GM12891 (cell line): ENCODE measurements at regions not wholly inside any gene's neighbourhood (a gene's known extent, or its start where the extent isn't known, plus 50 kb on each side); places are given as distances from the start of the nearest gene placed in this dataset.

Source experiments
- POLR2A ChIP-seq: IDR thresholded peaks from 2 replicates; pipeline ENCODE4 v1.6.1; 2011; ENCODE audit warnings: low read depth, low read length, control low read depth
- POLR2AphosphoS5 ChIP-seq: IDR thresholded peaks from 2 replicates; pipeline ENCODE4 v1.6.1; 2011; ENCODE audit warnings: low read depth, low read length, control low read depth
- TAF1 ChIP-seq: IDR thresholded peaks from 2 replicates; pipeline ENCODE4 v1.6.1; 2011; ENCODE audit warnings: low read depth, low read length, control low read depth

GRCh38 chr3:115254492-115255196 is 107.6 kb upstream of the ZBTB20 start:
- TF ChIP-seq POLR2A, result no peak
- no peak for TF ChIP-seq POLR2AphosphoS5
- no peak for TF ChIP-seq TAF1
